Erythroblast (primary cell): ENCODE measurements at regions not wholly inside any gene's neighbourhood (a gene's known extent, or its start where the extent isn't known, plus 50 kb on each side); places are given as distances from the start of the nearest gene placed in this dataset.

Source experiments
- GATA1 ChIP-seq: IDR thresholded peaks from 2 replicates; pipeline ENCODE4 v1.6.1; 2011; ENCODE audit warnings: low read depth, mild to moderate bottlenecking, control low read depth, low read length, moderate library complexity
- POLR2A ChIP-seq: IDR thresholded peaks from 2 replicates; pipeline ENCODE4 v1.6.1; 2011; ENCODE audit warnings: mild to moderate bottlenecking, low read length

DNA sequence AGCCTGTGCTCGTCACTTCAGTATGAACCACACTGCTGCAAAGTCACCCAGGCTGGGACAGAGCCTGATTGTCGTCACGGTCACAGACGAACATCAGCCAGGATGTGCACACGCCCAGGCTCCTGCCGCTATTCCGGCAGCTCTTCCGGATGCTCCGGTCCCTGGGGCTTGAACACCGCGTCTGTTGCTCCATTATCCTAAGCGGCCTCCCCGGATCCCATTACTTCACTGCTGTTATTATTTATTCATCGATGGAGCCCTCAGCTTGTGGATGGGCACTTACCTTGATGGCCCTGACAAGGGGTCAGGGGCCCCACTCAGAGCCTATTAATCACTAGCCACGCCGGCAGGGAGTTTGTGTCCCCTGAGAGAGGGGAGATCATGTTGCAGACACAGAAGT, 120.8 kb upstream of the PCBD1 start:
- TF ChIP-seq POLR2A (no peak), GATA1 (no peak)
